ENCODE measurements at regions not wholly inside any gene's neighbourhood (a gene's known extent, or its start where the extent isn't known, plus 50 kb on each side); places are given as distances from the start of the nearest gene placed in this dataset.
A peak's percentile ranks its signal among the peaks of the same experiment; 100 is the strongest.

- DNase-seq, result peak; percentile 34
Observed at GRCh38 chr14:54175298-54175942, 218.8 kb upstream of the BMP4 start.

GRCh38 chr14:54177019-54177418 lies 219.8 kb upstream of the CDKN3 start:
- DNase-seq, result no peak

DNA sequence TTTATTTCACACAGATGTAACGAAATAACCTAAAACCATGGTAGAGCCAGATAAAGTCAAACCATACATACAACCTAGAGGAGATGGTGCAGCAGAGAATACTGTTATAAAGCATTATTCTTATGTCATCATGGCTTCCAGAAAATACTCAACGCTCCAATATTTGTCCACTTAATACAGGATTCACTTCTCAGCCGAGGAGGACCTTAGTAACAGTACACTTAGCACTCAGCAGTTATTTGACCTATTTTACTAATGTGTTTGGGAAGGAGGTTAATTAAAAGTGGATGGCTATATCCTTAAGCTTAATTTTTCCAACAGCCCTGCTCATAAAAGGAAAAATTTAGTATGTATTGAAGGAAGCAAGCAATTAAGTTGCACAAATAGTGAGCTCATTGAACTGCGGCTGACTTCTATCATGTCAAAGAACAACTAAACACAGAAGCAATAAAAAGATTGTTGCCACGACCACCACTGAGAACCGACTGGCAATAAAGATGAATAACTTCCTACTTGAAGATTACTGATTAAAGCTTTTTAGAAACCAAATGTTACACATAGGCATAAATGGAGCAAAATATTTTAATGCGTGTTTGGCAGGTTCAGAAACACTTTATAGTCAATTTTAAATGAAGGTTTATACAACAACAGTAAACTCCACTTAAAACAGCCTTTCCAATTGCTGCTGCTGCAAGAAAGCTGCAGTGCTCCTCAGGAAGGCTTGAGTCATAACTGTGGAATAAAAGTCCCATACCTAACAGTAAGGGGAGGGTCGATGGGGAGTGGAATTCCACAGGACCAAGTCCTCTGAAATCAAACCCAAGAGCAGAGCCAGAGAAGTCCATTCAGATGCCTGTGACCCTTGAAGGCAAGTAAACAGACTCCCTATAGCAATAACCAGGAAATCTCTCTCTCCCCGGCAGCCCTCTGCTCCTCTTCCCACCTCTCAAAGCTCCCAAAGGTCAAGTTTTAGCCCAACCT lies 218.9 kb upstream of the CDKN3 start:
- DNase-seq, result no peak

DNA sequence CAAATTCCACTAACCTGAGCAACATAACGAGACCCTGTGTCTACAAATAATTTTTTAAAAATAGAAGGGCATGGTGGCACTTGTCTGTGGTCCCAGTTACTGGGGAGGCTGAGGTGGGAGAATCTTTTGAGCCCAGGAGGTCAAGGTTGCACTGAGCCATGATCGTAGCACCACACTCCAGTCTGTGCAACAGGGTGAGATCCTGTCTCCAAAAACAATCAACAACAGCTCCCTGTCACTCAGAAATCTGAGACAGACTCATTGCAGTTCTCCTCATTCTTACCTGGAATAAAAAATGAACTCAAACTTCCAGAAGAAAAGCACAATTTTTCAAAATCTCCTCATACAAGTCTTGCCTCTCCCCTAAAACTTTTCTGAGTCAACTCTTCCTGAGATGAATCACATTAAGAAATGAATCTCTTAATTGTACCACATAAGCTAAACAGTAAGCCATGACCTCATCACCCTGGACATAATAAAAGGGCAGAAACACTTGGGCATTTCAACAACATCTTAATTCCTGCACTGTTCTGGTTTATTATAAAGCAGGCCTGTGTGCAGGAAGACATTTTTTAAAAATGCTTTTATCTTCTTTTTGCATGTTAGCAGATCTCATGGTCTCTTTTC lies 214.3 kb upstream of the CDKN3 start:
- DNase-seq, result no peak

DNA sequence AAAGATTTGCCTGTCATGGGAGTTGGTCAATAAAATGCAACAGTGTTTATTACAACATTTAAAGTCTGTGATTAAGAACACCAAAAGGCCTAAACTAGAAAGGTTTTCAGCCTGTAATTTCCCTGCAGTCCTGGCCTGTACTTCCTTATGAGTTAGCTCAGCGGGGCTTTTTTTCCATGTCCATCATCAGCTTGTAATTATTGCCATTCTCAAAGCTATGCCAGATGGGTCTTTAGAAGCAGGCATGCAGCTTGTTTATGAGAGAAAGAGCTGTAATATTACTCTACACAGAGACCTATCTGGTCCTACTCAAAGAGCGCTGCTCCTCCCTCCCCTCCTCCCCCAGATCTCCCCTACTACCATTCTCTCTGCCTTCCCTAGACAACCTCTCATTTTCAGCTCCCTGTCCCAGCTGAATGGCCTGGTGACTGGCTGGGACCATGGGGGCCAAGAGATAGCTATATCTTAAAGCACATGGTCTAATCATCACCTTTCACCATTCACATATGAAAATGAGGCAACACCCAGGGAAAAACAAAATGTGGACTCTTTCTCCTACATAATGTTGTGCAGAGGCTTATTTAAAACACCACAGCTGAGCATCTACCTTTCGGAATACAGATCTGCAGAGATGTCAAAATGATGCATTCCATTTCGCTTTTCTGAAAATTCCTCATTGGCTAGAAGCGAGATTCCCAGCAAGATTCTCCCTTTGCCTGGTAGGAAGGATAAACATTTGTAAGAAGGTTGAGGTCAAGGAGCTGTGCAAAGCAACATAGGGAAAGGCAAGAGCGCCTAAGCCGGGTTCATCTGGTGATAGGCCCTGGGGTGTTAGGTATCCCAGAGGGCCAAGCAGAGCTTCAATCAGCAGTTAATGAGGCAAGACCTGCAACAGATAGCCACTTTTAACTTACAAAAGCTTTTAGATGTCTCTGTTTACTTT lies 209.7 kb upstream of the CDKN3 start:
- DNase-seq, result no peak

DNA sequence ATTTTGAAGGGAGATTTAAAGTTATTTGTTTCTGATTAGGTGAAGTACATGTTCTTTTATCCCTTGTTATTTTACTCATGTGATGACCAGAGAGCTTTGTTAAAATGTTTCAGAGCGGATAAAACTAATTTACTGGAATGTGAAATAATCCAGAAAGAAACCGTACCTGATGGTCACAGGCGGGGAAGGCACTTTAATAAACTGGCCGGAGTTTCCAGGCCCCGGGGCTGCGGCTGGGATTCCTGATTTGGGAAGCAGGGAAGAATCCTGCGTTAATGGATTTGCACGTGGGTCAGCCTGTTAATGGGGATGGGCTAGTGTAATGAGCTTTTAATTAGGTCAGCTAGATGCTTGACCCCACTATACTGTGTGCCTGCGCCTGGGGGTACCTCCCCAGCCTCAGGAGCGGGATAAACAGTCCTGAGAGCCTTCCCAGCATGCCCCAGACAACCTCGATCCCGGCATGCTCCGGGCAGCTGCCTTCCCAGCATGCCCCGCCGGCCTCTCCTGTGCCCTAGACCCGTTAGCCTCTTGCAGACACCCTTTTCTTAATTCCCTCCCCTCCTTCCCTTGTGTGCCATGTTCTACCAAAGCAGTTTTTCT lies 208.6 kb upstream of the CDKN3 start:
- no peak for DNase-seq

DNA sequence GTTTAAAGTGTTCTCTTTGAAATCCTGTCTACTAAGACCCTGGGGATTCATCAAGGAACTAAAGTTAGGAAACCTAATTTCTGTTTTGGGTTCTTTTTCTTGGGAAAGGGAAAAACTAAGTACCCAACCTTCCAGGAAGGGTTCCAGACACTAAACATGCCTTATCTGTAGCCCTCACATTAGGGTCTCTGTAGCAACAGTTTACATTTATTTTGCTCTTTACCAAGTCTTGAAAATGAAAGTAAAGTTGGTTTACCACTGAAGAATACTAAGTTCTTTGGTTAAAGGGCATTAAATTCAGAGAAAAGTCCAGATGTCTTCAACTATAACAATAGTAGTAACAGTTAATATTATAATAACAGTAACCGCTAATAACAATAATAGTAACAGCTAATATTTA lies 207.5 kb upstream of the CDKN3 start:
- no peak for DNase-seq

DNA sequence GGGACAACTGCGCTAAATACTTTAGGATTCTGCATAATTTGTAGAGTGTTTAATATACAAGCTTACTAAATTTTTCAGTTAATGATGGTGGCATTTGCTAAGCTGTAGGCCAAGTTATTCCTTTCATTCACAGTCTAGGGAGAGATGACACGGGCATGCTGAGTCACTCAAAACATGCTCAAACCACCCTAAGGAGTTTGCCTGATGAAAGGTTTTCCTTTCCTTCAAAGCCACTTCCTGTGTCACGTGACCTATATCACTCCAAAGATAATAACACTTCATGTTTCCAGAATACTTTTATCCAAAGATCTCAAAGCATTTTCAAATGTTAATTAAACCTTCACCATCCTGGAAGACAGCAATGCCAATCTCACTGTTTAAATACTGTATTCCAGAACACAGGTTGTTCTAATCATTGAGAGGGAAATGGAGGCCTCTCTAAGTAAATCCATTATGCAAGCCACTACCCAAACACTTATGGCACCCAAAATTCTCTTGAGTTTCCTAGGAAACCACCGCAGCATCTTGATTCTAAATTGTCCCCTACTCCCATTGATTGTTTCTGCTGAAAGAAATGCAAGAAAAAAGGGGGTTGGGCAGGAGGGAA lies 207.0 kb upstream of the CDKN3 start:
- no peak for DNase-seq

- DNase-seq, result no peak
Observed at GRCh38 chr14:54191846-54192245, 205.0 kb upstream of the CDKN3 start.

GRCh38 chr14:54192610-54193009 lies 204.2 kb upstream of the CDKN3 start:
- DNase-seq, result no peak

DNA sequence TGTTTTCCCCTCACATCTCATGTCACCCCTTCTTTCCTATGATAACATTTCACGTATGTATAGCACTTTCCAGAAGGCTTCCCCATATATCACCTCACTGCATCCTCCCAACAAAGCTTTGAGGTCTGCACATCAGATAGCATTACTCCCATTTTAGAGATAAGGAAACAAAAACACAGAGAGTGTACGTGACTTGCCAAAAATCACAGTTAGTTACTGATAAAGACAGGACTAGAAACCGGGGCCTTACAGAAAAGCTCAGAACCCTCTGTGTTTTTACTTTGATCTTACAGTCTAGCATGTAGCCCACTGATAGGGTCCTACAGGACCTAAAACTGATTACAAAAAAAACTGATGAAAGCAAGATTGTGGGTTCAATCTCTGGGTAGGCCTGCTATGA lies 202.9 kb upstream of the CDKN3 start:
- DNase-seq, result no peak

GRCh38 chr14:54194501-54194900 lies 202.3 kb upstream of the CDKN3 start:
- no peak for DNase-seq

DNA sequence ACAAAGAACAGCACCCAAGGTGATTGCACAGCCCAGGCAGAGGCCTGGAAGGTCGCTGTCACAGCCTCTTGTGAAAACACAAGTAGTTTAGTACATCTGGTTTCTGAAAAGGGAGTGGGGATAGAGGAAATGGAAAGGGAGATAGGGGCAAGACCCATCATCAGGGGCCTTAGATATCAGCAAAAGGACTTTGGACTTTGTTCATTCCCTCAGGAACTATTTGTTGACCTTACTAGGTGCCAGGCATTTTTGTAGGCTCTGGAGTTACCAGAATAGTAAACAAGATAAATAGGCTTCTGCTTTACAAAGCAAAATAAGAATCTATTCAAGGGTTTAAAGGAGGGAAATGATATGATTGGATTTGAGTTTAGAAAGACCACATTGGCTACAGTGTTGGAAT lies 199.4 kb upstream of the CDKN3 start:
- DNase-seq, result no peak

- DNase-seq, result no peak
Observed at GRCh38 chr14:54200726-54201125, 196.1 kb upstream of the CDKN3 start.

- DNase-seq, result no peak
Observed at GRCh38 chr14:54202288-54202687, 194.5 kb upstream of the CDKN3 start.

GRCh38 chr14:54206516-54206915 lies 190.3 kb upstream of the CDKN3 start:
- DNase-seq, result no peak

DNA sequence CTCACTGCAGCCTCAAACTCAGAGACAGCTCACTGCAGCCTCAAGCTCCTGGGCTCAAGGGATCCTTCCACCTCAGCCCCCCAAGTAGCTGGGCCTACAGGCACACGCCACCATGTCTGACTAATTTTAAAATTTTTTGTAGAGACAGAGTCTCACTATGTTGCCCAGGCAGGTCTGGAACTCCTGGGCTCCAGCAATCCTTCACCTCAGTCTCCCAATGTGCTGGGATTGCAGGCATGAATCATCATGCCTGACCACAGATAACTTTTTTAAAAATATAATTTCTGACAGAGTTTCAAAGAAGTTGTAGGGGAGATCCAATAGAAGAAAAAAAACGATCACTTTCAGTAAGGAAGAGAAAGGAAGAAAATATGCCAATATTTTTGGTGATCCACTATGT lies 189.7 kb upstream of the CDKN3 start:
- DNase-seq, result no peak

GRCh38 chr14:54207476-54208462 lies 189.0 kb upstream of the CDKN3 start:
- no peak for DNase-seq

DNA sequence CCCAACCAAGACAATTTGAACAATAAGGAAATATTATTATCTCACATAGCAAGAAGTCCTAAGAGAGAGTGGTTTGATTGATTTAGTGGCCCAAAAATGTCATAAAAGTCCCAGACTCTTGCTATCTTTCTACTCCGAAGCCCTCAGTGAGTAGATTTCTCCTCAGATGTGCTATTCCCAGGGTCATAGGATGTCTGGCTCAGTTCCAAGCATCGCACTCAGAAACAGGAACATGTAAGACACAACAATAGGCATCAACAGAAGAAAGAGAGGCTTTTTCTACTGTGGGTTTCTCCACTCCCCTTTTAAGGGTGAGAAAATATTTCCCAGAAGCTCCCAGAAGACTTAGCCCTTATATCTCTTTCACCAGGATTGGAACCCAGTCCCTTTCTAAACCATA lies 188.1 kb upstream of the CDKN3 start:
- no peak for DNase-seq

DNA sequence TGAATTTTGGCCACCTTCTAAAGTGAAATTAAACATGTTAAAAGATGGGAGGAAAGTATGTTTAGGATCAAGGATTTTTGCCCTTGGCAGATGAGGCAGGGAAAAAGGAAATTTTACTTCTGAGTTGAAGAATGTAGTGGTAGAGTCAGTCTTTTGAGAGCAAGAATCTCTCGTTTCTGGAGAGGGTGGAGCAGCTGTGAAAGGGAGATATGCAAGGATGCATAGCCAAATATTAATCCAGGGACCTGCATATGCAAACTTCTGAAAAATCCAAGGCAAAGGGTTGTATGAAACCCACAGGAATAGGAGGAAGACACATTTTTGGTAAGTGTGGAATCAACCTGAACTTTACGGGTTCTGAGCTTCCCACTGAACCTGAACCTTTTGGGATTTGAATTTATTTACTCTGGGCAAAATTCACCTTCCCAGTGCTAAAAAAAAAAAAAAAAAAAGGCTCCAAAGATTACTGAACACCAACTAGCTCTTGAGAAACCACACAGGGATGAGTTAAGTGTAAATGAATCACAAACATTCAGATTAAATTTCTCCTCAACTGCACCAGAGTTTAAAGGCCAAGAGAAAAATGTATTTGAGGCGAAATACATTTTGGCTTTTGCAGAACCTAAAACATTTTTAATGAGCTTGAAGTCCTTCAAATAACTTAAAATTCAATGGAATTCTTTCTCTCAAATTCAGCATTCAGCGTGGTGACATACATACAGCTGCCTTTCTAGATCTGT lies 187.1 kb upstream of the CDKN3 start:
- no peak for DNase-seq

All from activated naive CD4-positive, alpha-beta T cell treated with Interleukin-2 at 50 U/mL for 16 hours (primary cell).